ENCODE measurements at regions not wholly inside any gene's neighbourhood (a gene's known extent, or its start where the extent isn't known, plus 50 kb on each side); places are given as distances from the start of the nearest gene placed in this dataset.

GRCh38 chr10:46228563-46229071, 58.2 kb upstream of the ANTXRL start:
- peak; percentile 19 for DNase-seq (ENCODE audit: low read depth)

DNA sequence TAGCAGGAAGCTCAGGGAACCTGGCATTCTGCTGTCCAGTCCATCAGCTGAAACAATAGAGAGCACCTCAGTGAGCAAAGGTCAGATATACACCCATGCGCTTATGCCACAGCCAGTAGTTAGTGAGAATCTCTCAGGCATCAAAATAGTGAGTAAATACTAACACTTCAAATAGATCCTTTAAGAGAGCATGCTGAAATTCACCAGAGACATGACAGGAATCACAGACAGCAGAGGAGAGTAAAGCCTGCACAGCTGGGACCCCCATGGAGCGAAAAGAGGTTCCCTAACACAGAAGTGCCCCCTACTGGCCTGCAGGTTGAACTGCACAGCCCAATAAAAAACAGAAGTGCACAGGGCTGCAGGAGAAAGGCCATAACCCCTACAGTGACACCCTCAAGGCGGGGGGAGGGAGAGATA, 57.6 kb upstream of the ANTXRL start:
- no peak for DNase-seq (ENCODE audit: low read depth)

DNA sequence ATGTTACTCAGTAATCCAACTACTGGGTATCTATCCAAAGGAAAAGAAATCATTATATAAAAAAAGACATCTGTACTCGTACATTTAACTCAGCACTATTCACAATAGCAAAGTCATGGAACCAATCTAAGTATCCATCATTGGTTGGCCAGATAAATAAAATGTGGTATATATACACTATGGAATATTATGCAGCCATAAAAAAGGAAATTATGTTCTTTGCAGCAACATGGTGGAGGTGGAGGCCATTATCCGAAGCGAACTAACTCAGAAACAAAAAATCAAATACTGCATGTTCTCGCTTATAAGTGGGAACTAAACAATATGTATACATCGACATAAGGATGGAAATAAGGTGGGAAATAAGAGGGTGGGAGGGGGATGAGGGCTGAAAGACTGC, 56.2 kb upstream of the ANTXRL start:
- DNase-seq (ENCODE audit: low read depth): no peak

GRCh38 chr10:46231087-46231486, 55.7 kb upstream of the ANTXRL start:
- no peak for DNase-seq (ENCODE audit: low read depth)

- DNase-seq (ENCODE audit: low read depth): no peak
Measured at GRCh38 chr10:46232084-46232483, 54.7 kb upstream of the ANTXRL start.

DNA sequence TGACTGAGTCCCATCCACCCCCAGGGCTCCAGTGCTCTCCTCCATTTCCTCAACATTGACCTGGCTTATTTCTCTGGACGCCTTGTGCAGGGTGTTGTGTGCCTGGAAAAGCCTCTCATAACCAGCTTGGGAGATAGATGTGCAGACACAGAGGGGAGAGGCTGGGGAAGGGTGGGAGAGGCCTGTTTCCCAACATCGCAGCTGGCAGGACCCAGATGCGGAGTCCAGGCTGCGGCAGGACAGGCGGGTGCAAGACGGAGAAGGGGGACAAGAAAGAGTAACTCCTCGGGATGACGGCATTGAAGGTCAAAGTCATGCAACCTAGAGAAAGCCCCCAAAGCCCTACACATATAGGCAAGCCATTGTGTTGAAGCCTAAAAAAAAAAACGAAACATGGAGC, 54.1 kb upstream of the ANTXRL start:
- no peak for DNase-seq (ENCODE audit: low read depth)

DNA sequence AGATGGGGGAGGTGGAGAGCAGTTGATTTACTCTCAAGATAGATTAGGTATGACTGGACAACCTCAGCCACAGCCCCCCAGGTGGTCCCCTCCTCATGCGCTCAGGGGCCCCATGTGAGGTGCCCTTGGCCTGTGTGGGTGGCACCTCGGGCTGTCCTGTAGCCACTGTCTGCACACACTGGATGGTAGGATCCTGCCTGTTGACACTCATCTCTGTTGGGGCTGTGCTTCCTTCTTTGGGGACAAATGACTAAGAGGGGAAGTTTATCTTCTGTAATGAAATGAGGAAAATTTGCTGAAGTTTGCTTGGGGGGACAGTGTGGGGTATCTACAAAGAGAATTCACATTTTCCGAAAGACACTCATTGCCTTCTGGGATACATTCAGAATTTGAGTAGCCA, 53.6 kb upstream of the ANTXRL start:
- no peak for DNase-seq (ENCODE audit: low read depth)

DNA sequence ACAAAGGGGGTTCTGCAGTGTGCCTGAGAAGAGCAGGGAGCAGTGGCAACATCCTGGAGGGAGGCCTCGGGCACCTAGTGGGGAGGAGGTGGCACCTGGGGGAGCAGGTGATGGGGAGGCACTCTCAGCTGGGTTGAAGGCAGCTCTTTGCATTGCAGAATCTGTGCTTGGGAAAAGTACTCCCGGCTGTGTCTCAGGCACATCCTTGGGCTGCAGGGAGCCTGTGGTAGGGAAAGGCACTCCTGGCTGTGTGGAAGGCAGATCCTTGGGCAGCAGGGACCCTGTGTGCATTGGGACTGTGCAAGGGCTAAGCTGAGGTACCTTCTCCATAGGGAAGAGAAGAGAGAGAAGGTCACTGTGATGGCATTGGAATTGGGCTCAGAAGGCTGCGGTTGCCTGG, 52.8 kb upstream of the ANTXRL start:
- no peak for DNase-seq (ENCODE audit: low read depth)

GRCh38 chr10:46234431-46235060, 52.3 kb upstream of the ANTXRL start:
- no peak for DNase-seq (ENCODE audit: low read depth)

- DNase-seq (ENCODE audit: low read depth): no peak
Measured at GRCh38 chr10:46235705-46236545, 50.9 kb upstream of the ANTXRL start.

DNA sequence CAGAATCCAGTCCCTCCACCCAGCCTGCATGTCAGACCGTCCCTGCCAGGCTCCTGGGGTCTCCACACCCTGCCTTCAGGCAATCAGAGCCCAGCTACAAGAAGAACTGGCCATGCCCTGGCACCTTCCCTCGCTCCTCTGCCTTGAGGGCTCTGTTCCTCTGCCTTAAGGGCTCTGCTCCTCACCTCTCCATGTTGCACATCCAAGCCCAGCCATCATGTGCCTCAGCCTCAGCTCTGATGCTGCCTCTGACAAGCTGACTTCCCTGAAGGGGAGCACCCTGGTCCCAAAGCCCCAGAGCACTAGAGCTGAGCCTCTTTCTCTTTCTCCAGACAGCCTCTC, 50.3 kb upstream of the ANTXRL start:
- DNase-seq (ENCODE audit: low read depth): no peak

- DNase-seq (ENCODE audit: low read depth): no peak
Measured at GRCh38 chr10:46236941-46237681, 49.7 kb upstream of the ANTXRL start.

Measured in stimulated activated CD8-positive, alpha-beta memory T cell treated with anti-CD3 and anti-CD28 coated beads, Interleukin-12 subunit alpha, Interleukin-12 subunit beta, amount 100 ng/mL, for 4 hours (primary cell).